Mucosa of descending colon (tissue), 3 donors: ENCODE measurements at regions not wholly inside any gene's neighbourhood (a gene's known extent, or its start where the extent isn't known, plus 50 kb on each side); places are given as distances from the start of the nearest gene placed in this dataset.

ENCODE experiments used
- ATAC-seq: fragments of 200-7000 bp; cut with Tn5 transposase; one replicate; pipeline ENCODE4 v1.9.1; 2020; ENCODE audit warnings: mild to moderate bottlenecking, moderate library complexity
- DNase-seq, 3 donors: peaks; one replicate each; pipeline ENCODE4 v3.0.0-alpha.2; 2020
- H3K36me3 ChIP-seq: fragments of 200-600 bp; one replicate; pipeline ENCODE4 v1.8.0; 2021; ENCODE audit warnings: low read depth, mild to moderate bottlenecking
- H3K4me1 ChIP-seq: fragments of 200-600 bp; one replicate; pipeline ENCODE4 v1.8.0; 2021; ENCODE audit warnings: low read depth, mild to moderate bottlenecking
- H3K4me3 ChIP-seq: fragments of 200-600 bp; one replicate; pipeline ENCODE4 v1.8.0; 2021; ENCODE audit warnings: mild to moderate bottlenecking
- H3K9me3 ChIP-seq: fragments of 200-600 bp; one replicate; pipeline ENCODE4 v1.8.0; 2021; ENCODE audit warnings: mild to moderate bottlenecking
- intact Hi-C, 2 donors: fragments of 100-400 bp; cut with DNase I in 1 of 2; cut with micrococcal nuclease in 1 of 2; formaldehyde crosslinking; loops; one replicate each; pipeline versions ENCODE4 v1.11.0 to v1.11.1; 2022; cut with DNase I, micrococcal nuclease
- TF ChIP-seq, protein P1 (sequence below): fragments of 200-600 bp; IDR thresholded peaks from one replicate; pipeline ENCODE4 v1.8.0; 2022; ENCODE audit warnings: antibody characterized with exemption, mild to moderate bottlenecking
- donor health status: DM: no; HTN: no; CAD: no; lungs with moderate emphysema.
- donor health status: DM: no; HTN: no; CAD: no.
- donor health status: DM: no; HTN: yes; CAD: no.

- intact Hi-C loops, result no loop called here
- Histone ChIP-seq H3K4me1 (no peaks in the 10 kb centered on the region), H3K9me3 (no peaks in the 10 kb centered on the region), H3K4me3 (no peak overlapping the region), H3K36me3 (no peaks in the 10 kb centered on the region)
- ATAC-seq (no peak), DNase-seq (no peak)
- TF ChIP-seq, protein P1, sequence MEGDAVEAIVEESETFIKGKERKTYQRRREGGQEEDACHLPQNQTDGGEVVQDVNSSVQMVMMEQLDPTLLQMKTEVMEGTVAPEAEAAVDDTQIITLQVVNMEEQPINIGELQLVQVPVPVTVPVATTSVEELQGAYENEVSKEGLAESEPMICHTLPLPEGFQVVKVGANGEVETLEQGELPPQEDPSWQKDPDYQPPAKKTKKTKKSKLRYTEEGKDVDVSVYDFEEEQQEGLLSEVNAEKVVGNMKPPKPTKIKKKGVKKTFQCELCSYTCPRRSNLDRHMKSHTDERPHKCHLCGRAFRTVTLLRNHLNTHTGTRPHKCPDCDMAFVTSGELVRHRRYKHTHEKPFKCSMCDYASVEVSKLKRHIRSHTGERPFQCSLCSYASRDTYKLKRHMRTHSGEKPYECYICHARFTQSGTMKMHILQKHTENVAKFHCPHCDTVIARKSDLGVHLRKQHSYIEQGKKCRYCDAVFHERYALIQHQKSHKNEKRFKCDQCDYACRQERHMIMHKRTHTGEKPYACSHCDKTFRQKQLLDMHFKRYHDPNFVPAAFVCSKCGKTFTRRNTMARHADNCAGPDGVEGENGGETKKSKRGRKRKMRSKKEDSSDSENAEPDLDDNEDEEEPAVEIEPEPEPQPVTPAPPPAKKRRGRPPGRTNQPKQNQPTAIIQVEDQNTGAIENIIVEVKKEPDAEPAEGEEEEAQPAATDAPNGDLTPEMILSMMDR, result no peak
These were observed 585.9 kb downstream of the PCDH18 start for GRCh38 chr4:136946307-136946907.

- H3K4me3 ChIP-seq, result no peak overlapping the region
- H3K36me3 ChIP-seq, result no peaks in the 10 kb centered on the region
- H3K9me3 ChIP-seq, result no peaks in the 10 kb centered on the region
- ATAC-seq (no peak), DNase-seq (no peak)
- no peaks in the 10 kb centered on the region for H3K4me1 ChIP-seq
- TF ChIP-seq, protein P1, result no peak
- intact Hi-C loops, result no loop called here
These were observed 592.5 kb downstream of the PCDH18 start for GRCh38 chr4:136939781-136940180.

DNA sequence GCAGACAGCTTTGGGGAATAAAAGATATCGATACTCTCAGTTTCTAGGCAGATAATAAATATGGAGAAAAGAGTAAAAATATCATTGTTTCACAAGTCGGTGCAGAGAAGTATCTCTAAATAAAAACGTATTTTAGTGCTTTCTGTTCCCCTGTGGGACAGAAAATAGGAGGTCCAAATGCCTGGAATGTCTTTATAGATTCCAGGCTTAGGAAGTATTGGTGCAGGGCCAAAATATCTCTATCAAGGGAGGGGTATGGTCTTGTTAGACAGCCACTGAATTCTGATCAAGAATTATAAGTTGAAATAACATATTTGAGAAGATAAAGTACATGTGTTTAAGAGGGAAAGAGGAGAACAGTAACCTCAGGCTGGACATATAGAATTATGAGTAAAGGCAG lies 596.4 kb downstream of the PCDH18 start:
- intact Hi-C loops, result no loop called here
- TF ChIP-seq, protein P1, result no peak
- Histone ChIP-seq H3K9me3 (no peaks in the 10 kb centered on the region), H3K4me1 (no peaks in the 10 kb centered on the region), H3K36me3 (no peaks in the 10 kb centered on the region), H3K4me3 (no peak overlapping the region)
- DNase-seq (no peak), ATAC-seq (no peak)

DNA sequence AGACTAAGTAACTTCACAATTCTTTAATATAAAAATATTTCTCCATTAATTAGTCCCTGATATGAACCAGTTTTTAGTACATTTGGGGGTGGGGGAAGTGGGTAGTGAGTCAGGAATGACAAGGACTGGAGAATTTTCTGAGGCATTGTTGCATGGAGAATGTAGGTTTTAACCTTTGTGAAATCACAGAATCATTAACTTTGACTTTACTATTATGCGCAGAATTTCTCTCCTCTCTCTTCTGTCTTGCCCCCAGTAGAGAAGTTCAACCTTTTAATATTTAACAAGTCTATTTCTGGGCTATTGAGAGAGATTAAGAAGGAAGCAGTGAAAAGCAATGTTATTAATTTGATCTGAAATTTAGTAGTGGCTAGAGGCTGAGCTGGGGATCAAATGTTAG lies 597.0 kb downstream of the PCDH18 start:
- Histone ChIP-seq H3K9me3 (no peaks in the 10 kb centered on the region), H3K4me3 (no peak overlapping the region), H3K4me1 (no peaks in the 10 kb centered on the region), H3K36me3 (no peaks in the 10 kb centered on the region)
- TF ChIP-seq, protein P1, result no peak
- ATAC-seq (no peak), DNase-seq (no peak)
- intact Hi-C loops, result no loop called here

DNA sequence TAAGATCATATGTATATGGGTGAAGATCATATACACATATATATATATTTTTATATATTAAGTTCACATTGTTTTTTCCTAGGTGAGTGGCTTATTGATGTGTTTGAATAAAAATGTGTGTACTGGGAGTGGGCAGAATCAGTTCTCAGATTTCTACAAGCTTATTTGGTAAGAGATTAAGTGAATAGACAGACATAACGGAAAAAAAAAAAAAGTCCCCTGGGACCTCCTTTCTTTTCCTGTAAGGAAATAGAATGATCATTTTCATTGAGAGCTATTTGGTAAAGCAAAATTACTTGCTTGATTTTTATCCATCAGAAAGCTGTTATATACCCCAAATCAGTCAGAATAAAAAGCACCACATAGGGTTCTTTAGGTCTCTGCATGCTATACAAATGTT lies 597.7 kb downstream of the PCDH18 start:
- Histone ChIP-seq H3K4me3 (no peak overlapping the region), H3K36me3 (no peaks in the 10 kb centered on the region), H3K9me3 (no peaks in the 10 kb centered on the region), H3K4me1 (no peaks in the 10 kb centered on the region)
- DNase-seq, result no peak
- TF ChIP-seq, protein P1, result no peak
- intact Hi-C loops, result no loop called here
- ATAC-seq, result no peak

GRCh38 chr4:136931781-136932180 lies 600.5 kb downstream of the PCDH18 start:
- TF ChIP-seq, protein P1, result no peak
- Histone ChIP-seq H3K36me3 (no peaks in the 10 kb centered on the region), H3K4me3 (no peak overlapping the region), H3K4me1 (no peaks in the 10 kb centered on the region), H3K9me3 (no peaks in the 10 kb centered on the region)
- ATAC-seq (no peak), DNase-seq (no peak)
- intact Hi-C loops, result no loop called here
